GM12878 (cell line): ENCODE measurements at regions not wholly inside any gene's neighbourhood (a gene's known extent, or its start where the extent isn't known, plus 50 kb on each side); places are given as distances from the start of the nearest gene placed in this dataset.

Experiments
- ATAC-seq: fragments of 200-7000 bp; cut with Tn5 transposase; 3 replicates; pipeline ENCODE4 v1.9.1; 2020; ENCODE audit warnings: mild to moderate bottlenecking, moderate library complexity
- BruUV-seq: library from RNA; stranded (reverse); fragments of 400-500 nt; replicated peaks from 2 replicates; lab custom pipeline; 2021; lab: Mats Ljungman, UMichigan
- CTCF ChIA-PET: fragments of 300-600 bp; sonication (Branson Sonifier 250); formaldehyde crosslinking; extraction: SDS; loops from one replicate; lab custom pipeline; 2021; ENCODE audit warnings: inconsistent platforms; lab: Yijun Ruan, JAX
- POLR2A ChIA-PET: fragments of 350-600 bp; formaldehyde crosslinking; extraction: SDS; loops from one replicate; lab custom pipeline; 2021; ENCODE audit warnings: inconsistent platforms; lab: Charles Lee
- RAD21 ChIA-PET: fragments of 300-600 bp; sonication (Branson Sonifier 250); formaldehyde crosslinking; loops from one replicate; lab custom pipeline; 2023; ENCODE audit warnings: antibody characterized with exemption; ENCODE audit not compliant: unreplicated experiment; lab: Charles Lee
- SMC1A ChIA-PET: fragments of 300-600 bp; sonication (Branson Sonifier 250); formaldehyde crosslinking; loops from one replicate; lab custom pipeline; 2023; ENCODE audit not compliant: unreplicated experiment, uncharacterized antibody; lab: Charles Lee
- DNase-seq: peaks from one replicate; pipeline ENCODE4 v3.0.0-alpha.2; 2011; ENCODE audit warnings: low read depth, low spot score
- FAIRE-seq: peaks from 3 replicates; lab custom pipeline; 2011; peaks lifted over from hg19 to GRCh38; lab: Jason Lieb, UNC
- H2AFZ ChIP-seq: 2 replicates; pipeline ENCODE4 v1.6.0; 2011; ENCODE audit warnings: low read depth, low read length, control low read depth; ENCODE audit not compliant: control insufficient read depth
- H3K27ac ChIP-seq: 2 replicates; pipeline ENCODE4 v1.5.1; 2011; ENCODE audit warnings: control low read depth; ENCODE audit not compliant: control insufficient read depth, insufficient read depth
- H3K27me3 ChIP-seq, 2 experiments: replicated peaks in 1 of 2; 2 replicates each; pipeline versions ENCODE4 v1.6.0 to v1.6.1; 2011; ENCODE audit warnings: low read length in 1 of 2; ENCODE audit not compliant: control insufficient read depth in 2 of 2, insufficient read depth in 2 of 2
- H3K36me3 ChIP-seq, 2 experiments: 2 replicates each; pipeline ENCODE4 v1.5.1; 2011; ENCODE audit warnings: low read length in 1 of 2; ENCODE audit not compliant: control insufficient read depth in 2 of 2, insufficient read depth in 2 of 2
- H3K4me1 ChIP-seq: 2 replicates; pipeline ENCODE4 v1.6.1; 2011; ENCODE audit warnings: mild to moderate bottlenecking, low read length, moderate library complexity, mixed read lengths; ENCODE audit not compliant: control insufficient read depth, insufficient read depth
- H3K4me2 ChIP-seq: 2 replicates; pipeline ENCODE4 v1.6.0; 2011; ENCODE audit warnings: control low read depth; ENCODE audit not compliant: control insufficient read depth, insufficient read depth
- H3K4me3 ChIP-seq: fragments of 200-600 bp; sonication (generic); 2 replicates; pipeline ENCODE4 v1.5.1; 2016
- H3K79me2 ChIP-seq: 2 replicates; pipeline ENCODE4 v1.6.0; 2011; ENCODE audit warnings: low read length; ENCODE audit not compliant: control insufficient read depth, insufficient read depth
- H3K9ac ChIP-seq: 2 replicates; pipeline ENCODE4 v1.8.0; 2011; ENCODE audit warnings: low read length, control low read depth, mixed read lengths; ENCODE audit not compliant: control insufficient read depth, insufficient read depth
- H3K9me3 ChIP-seq: replicated peaks from 3 replicates; pipeline ENCODE4 v1.5.1; 2011; ENCODE audit warnings: mild to moderate bottlenecking, low read length; ENCODE audit not compliant: control insufficient read depth, insufficient read depth
- H4K20me1 ChIP-seq: 2 replicates; pipeline ENCODE4 v1.6.0; 2011; ENCODE audit not compliant: control insufficient read depth, insufficient read depth
- BHLHE40 ChIP-seq, 2 experiments: fragments of 450-650 bp in 1 of 2; IDR thresholded peaks; 2 replicates each; pipeline ENCODE4 v1.6.1; 2011 to 2017; ENCODE audit warnings: low read depth in 2 of 2, borderline replicate concordance in 1 of 2, improper control_type of control experiment in 1 of 2, low read length in 1 of 2, mild to moderate bottlenecking in 1 of 2
- BRCA1 ChIP-seq: IDR thresholded peaks from 2 replicates; pipeline ENCODE4 v1.6.1; 2011; ENCODE audit warnings: low read depth, low read length, improper control_type of control experiment
- CREB1 ChIP-seq: IDR thresholded peaks from 2 replicates; pipeline ENCODE4 v1.6.1; 2012; ENCODE audit warnings: low read depth, mild to moderate bottlenecking, inconsistent platforms
- EGR1 ChIP-seq, 2 experiments: IDR thresholded peaks; 1 replicate in 1 of 2; 2 replicates in 1 of 2; pipeline ENCODE4 v1.6.1; 2011 to 2012; ENCODE audit warnings: low read depth in 2 of 2, low read length in 2 of 2, borderline replicate concordance in 1 of 2, mild to moderate bottlenecking in 1 of 2, moderate library complexity in 1 of 2
- MTA3 ChIP-seq: IDR thresholded peaks from 2 replicates; pipeline ENCODE4 v1.6.1; 2012; ENCODE audit warnings: low read length, inconsistent platforms, borderline replicate concordance
- MYB ChIP-seq: fragments of 150-350 bp; IDR thresholded peaks from 2 replicates; pipeline ENCODE4 v1.6.1; 2014; ENCODE audit warnings: mild to moderate bottlenecking, low read depth, low read length, borderline replicate concordance
- NR2C1 ChIP-seq: fragments of 450-650 bp; IDR thresholded peaks from 2 replicates; pipeline ENCODE4 v1.6.1; 2017; ENCODE audit warnings: antibody characterized with exemption, mild to moderate bottlenecking, moderate library complexity
- NRF1 ChIP-seq: conservative IDR thresholded peaks from 2 replicates; pipeline ENCODE4 v1.6.1; 2011; ENCODE audit warnings: mild to moderate bottlenecking, low read depth, low read length, improper control_type of control experiment
- POLR2AphosphoS5 ChIP-seq: IDR thresholded peaks from 2 replicates; pipeline ENCODE4 v1.6.1; 2011; ENCODE audit warnings: mild to moderate bottlenecking, low read length, inconsistent platforms
- POU2F2 ChIP-seq: IDR thresholded peaks from 3 replicates; pipeline ENCODE4 v1.6.1; 2011; ENCODE audit warnings: low read depth, mild to moderate bottlenecking, low read length, borderline replicate concordance
- TBL1XR1 ChIP-seq: IDR thresholded peaks from 2 replicates; pipeline ENCODE4 v1.6.1; 2012; ENCODE audit warnings: low read depth, low read length, improper control_type of control experiment
- YBX1 ChIP-seq: fragments of 450-650 bp; IDR thresholded peaks from 2 replicates; pipeline ENCODE4 v1.6.1; 2016; ENCODE audit warnings: antibody characterized with exemption
- ZBED1 ChIP-seq: IDR thresholded peaks from 2 replicates; pipeline ENCODE4 v1.6.1; 2016; ENCODE audit warnings: borderline replicate concordance
- ZNF207 ChIP-seq: fragments of 450-650 bp; IDR thresholded peaks from 2 replicates; pipeline ENCODE4 v1.6.1; 2014; ENCODE audit warnings: antibody characterized with exemption, mild to moderate bottlenecking, borderline replicate concordance
- ZNF217 ChIP-seq: fragments of 450-650 bp; IDR thresholded peaks from 2 replicates; pipeline ENCODE4 v1.6.1; 2017; ENCODE audit warnings: antibody characterized with exemption, mild to moderate bottlenecking
- ZNF687 ChIP-seq: fragments of 450-650 bp; IDR thresholded peaks from 2 replicates; pipeline ENCODE4 v1.6.1; 2017; ENCODE audit warnings: mild to moderate bottlenecking, moderate library complexity
- WGBS: methylation state at CpG from one replicate; pipeline ENCODE4 v1.1.6; 2016; ENCODE audit warnings: low lambda C conversion rate; ENCODE audit not compliant: insufficient replicate concordance, insufficient coverage; ENCODE audit errors: missing lambda C conversion rate; 5-methylcytosine and 5-hydroxymethylcytosine counted together
- in situ Hi-C: fragments of 300-500 bp; cut with MboI; formaldehyde crosslinking; loops from 9 replicates; pipeline ENCODE4 v1.14.3; 2018; ENCODE audit warnings: mixed read lengths
- intact Hi-C: fragments of 100-400 bp; cut with micrococcal nuclease; formaldehyde crosslinking; loops from one replicate; pipeline ENCODE4 v1.14.2; 2022; ENCODE audit not compliant: unreplicated experiment
- TF ChIP-seq, protein P1 (sequence below): fragments of 450-650 bp; IDR thresholded peaks from 2 replicates; pipeline ENCODE4 v1.6.1; 2016; ENCODE audit warnings: mild to moderate bottlenecking, moderate library complexity, borderline replicate concordance

GRCh38 chr14:71620401-71620800 is 311.8 kb upstream of the RGS6 start (continued):
- no peak for TF ChIP-seq YBX1
- TF ChIP-seq BHLHE40 (IDR thresholded peaks at IDR 0.05; ENCODE audit: borderline replicate concordance in 1 of 2, low read depth in 2 of 2, low read length in 1 of 2) = no peak
- no peak for TF ChIP-seq POLR2AphosphoS5
- no peak for TF ChIP-seq MYB
- no peak for TF ChIP-seq TBL1XR1

DNA sequence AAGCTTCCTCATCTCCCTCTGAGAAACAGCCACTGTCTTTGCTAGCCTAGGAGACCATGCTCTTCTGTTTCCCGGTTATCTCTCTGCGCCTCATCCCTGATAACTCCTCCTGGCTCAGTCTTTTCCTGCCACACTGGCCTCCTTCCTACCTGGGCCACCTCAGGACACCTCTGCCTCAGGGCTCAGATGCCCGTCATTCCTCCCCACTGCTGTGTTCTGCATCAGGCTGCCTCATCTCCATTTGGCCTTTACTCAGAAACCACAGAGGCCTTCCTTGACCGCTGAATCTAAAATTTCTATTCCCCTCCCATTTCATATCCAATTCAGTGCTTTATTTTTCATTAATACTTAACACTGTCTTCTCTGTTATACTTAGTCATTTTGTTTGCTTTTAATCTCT is 311.0 kb upstream of the RGS6 start:
- POLR2A ChIA-PET = no interaction called here
- H3K27ac ChIP-seq = no peak overlapping the region
- H3K27me3 ChIP-seq = no peaks in the 10 kb centered on the region
- FAIRE-seq (no peak), ATAC-seq (no peak), DNase-seq (no peak)
- H3K4me3 ChIP-seq = no peak overlapping the region
- WGBS = 100% methylated on average over 4 of the region's 4 CpGs
- peaks cover 11% of the 10 kb centered on the region; the same call in 1 of the 2 replicates for H3K4me1 ChIP-seq
- no peak overlapping the region for H3K4me2 ChIP-seq
- peaks cover 6% of the 10 kb centered on the region for H3K79me2 ChIP-seq
- H3K36me3 ChIP-seq = peaks cover 10% of the 10 kb centered on the region in 2 experiments; a peak in 3 of 4 replicates
- in situ Hi-C loops (no loop called here), intact Hi-C loops (no loop called here)
- RAD21 ChIA-PET = interaction anchor here (1.3 to 8.0 kb wide), 2 partner anchors 68 to 124 kb away, joined by 3 to 85 read pairs; no protein-coding TSS in a partner anchor
- H2AFZ ChIP-seq = no peak overlapping the region
- BruUV-seq = no TSS peak
- H4K20me1 ChIP-seq = no peaks in the 10 kb centered on the region
- CTCF ChIA-PET = interaction anchor here (0.7 kb wide), 1 partner anchor 65 kb away, joined by 3 read pairs; no protein-coding TSS in a partner anchor
- SMC1A ChIA-PET = interaction anchor here (1.1 to 5.8 kb wide), 7 partner anchors 26 to 296 kb away, joined by 3 to 48 read pairs (median 5); no protein-coding TSS in a partner anchor
- H3K9ac ChIP-seq = no peak overlapping the region
- H3K9me3 ChIP-seq = no peaks in the 10 kb centered on the region
- TF ChIP-seq CREB1 (no peak), ZNF207 (no peak), POU2F2 (no peak), ZNF217 (no peak), NRF1 (no peak), NR2C1 (no peak), MTA3 (no peak), EGR1 (IDR thresholded peaks at IDR 0.05; ENCODE audit: borderline replicate concordance in 1 of 2, low read depth in 2 of 2, low read length in 2 of 2) (no peak), ZBED1 (no peak), BRCA1 (no peak), ZNF687 (no peak)
- TF ChIP-seq, protein P1, sequence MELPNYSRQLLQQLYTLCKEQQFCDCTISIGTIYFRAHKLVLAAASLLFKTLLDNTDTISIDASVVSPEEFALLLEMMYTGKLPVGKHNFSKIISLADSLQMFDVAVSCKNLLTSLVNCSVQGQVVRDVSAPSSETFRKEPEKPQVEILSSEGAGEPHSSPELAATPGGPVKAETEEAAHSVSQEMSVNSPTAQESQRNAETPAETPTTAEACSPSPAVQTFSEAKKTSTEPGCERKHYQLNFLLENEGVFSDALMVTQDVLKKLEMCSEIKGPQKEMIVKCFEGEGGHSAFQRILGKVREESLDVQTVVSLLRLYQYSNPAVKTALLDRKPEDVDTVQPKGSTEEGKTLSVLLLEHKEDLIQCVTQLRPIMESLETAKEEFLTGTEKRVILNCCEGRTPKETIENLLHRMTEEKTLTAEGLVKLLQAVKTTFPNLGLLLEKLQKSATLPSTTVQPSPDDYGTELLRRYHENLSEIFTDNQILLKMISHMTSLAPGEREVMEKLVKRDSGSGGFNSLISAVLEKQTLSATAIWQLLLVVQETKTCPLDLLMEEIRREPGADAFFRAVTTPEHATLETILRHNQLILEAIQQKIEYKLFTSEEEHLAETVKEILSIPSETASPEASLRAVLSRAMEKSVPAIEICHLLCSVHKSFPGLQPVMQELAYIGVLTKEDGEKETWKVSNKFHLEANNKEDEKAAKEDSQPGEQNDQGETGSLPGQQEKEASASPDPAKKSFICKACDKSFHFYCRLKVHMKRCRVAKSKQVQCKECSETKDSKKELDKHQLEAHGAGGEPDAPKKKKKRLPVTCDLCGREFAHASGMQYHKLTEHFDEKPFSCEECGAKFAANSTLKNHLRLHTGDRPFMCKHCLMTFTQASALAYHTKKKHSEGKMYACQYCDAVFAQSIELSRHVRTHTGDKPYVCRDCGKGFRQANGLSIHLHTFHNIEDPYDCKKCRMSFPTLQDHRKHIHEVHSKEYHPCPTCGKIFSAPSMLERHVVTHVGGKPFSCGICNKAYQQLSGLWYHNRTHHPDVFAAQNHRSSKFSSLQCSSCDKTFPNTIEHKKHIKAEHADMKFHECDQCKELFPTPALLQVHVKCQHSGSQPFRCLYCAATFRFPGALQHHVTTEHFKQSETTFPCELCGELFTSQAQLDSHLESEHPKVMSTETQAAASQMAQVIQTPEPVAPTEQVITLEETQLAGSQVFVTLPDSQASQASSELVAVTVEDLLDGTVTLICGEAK = no peak
